ENCODE measurements at regions not wholly inside any gene's neighbourhood (a gene's known extent, or its start where the extent isn't known, plus 50 kb on each side); places are given as distances from the start of the nearest gene placed in this dataset.
"Not testable (repeated sequence)": the region's sequence is repeated elsewhere in the genome, so short reads cannot be mapped to it uniquely, and the experiment has no call there.

- no peak overlapping the region for H3K4me3 ChIP-seq (ENCODE audit: low read depth, low read length)
- DNase-seq (ENCODE audit: low read depth), result no peak
- TF ChIP-seq, protein P1, sequence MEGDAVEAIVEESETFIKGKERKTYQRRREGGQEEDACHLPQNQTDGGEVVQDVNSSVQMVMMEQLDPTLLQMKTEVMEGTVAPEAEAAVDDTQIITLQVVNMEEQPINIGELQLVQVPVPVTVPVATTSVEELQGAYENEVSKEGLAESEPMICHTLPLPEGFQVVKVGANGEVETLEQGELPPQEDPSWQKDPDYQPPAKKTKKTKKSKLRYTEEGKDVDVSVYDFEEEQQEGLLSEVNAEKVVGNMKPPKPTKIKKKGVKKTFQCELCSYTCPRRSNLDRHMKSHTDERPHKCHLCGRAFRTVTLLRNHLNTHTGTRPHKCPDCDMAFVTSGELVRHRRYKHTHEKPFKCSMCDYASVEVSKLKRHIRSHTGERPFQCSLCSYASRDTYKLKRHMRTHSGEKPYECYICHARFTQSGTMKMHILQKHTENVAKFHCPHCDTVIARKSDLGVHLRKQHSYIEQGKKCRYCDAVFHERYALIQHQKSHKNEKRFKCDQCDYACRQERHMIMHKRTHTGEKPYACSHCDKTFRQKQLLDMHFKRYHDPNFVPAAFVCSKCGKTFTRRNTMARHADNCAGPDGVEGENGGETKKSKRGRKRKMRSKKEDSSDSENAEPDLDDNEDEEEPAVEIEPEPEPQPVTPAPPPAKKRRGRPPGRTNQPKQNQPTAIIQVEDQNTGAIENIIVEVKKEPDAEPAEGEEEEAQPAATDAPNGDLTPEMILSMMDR (conservative IDR thresholded peaks at IDR 0.05; ENCODE audit: low read depth, low read length), result no peak
These were observed 258.0 kb downstream of the XPNPEP1 start for GRCh38 chr10:109665321-109665720.

- TF ChIP-seq, protein P1 (conservative IDR thresholded peaks at IDR 0.05; ENCODE audit: low read depth, low read length), result no peak
- DNase-seq (ENCODE audit: low read depth), result no peak
- H3K4me3 ChIP-seq (ENCODE audit: low read depth, low read length), result no peak overlapping the region
These were observed 258.8 kb downstream of the XPNPEP1 start for GRCh38 chr10:109664554-109664953.

- H3K4me3 ChIP-seq (ENCODE audit: low read depth, low read length), result no peak overlapping the region
- TF ChIP-seq, protein P1 (conservative IDR thresholded peaks at IDR 0.05; ENCODE audit: low read depth, low read length), result no peak
- no peak for DNase-seq (ENCODE audit: low read depth)
These were observed 260.2 kb downstream of the XPNPEP1 start for GRCh38 chr10:109663122-109663521.

DNA sequence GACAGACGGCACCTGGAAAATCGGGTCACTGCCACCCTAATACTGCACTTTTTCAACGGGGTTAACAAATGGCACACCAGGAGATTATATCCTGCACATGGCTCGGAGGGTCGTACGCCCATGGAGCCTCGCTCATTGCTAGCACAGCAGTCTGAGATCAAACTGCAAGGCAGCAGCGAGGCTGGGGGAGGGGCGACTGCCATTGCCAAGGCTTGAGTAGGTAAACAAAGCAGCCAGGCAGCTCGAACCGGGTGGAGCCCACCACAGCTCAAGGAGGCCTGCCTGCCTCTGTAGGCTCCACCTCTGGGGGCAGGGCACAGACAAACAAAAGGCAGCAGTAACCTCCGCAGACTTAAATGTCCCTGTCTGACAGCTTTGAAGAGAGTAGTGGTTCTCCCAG is 270.7 kb downstream of the XPNPEP1 start:
- H3K4me3 ChIP-seq (ENCODE audit: low read depth, low read length); DNase-seq (ENCODE audit: low read depth): not testable (repeated sequence)

- TF ChIP-seq, protein P1 (conservative IDR thresholded peaks at IDR 0.05; ENCODE audit: low read depth, low read length), result no peak
- no peak overlapping the region for H3K4me3 ChIP-seq (ENCODE audit: low read depth, low read length)
- DNase-seq (ENCODE audit: low read depth), result no peak
These were observed 273.1 kb downstream of the XPNPEP1 start for GRCh38 chr10:109650228-109650627.

GRCh38 chr10:109647627-109648026 is 275.7 kb downstream of the XPNPEP1 start:
- H3K4me3 ChIP-seq (ENCODE audit: low read depth, low read length), result no peak overlapping the region
- TF ChIP-seq, protein P1 (conservative IDR thresholded peaks at IDR 0.05; ENCODE audit: low read depth, low read length), result no peak
- DNase-seq (ENCODE audit: low read depth), result no peak

DNA sequence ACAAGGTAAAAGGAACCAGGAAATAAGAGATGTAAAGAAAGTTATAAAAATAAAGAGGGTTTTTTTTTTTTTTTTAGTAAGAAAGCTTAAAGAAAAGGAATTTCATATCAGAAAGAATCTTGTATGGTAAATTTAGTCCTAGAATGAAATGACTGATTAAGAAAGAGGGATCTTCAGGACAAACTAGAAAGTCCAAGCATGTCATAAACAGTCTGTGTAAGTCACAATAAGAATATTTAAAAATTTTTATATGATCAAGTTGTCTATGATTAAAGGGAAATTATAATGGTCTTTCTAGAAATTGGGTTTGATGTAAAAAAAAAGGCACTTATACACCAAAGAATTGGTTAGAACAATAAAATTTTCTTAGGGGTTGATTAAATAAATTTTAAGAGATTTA is 289.5 kb downstream of the XPNPEP1 start:
- no peak overlapping the region for H3K4me3 ChIP-seq (ENCODE audit: low read depth, low read length)
- peak; percentile 1 for DNase-seq (ENCODE audit: low read depth)
- TF ChIP-seq, protein P1 (conservative IDR thresholded peaks at IDR 0.05; ENCODE audit: low read depth, low read length), result no peak

DNA sequence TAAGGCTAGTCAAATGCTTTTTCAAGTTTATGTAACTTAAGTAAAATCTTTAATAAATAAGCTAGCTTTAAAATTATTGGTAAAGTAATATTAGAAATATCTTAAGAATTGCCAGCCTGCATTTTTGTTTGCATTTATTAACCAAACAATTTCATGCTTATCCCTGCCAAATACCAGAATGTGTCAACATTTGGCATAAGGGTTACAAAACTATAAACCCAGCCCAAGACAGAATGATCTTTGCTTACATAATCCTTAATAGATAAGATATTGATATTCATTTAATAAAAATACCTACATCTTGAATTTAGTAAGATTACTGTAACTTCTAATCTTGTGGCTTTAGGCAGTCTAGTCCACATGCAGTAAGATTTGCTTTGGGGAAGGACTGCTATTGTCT is 290.3 kb downstream of the XPNPEP1 start:
- H3K4me3 ChIP-seq (ENCODE audit: low read depth, low read length); DNase-seq (ENCODE audit: low read depth): not testable (repeated sequence)
